Activated CD4-positive, alpha-beta T cell treated with anti-CD3 and anti-CD28 coated beads, Interleukin-2, amount 50 U/mL, for 1 hour (primary cell): ENCODE measurements at regions not wholly inside any gene's neighbourhood (a gene's known extent, or its start where the extent isn't known, plus 50 kb on each side); places are given as distances from the start of the nearest gene placed in this dataset.

ENCODE experiments used
- DNase-seq: peaks from one replicate; pipeline ENCODE4 v3.0.0-alpha.2; 2020

DNA sequence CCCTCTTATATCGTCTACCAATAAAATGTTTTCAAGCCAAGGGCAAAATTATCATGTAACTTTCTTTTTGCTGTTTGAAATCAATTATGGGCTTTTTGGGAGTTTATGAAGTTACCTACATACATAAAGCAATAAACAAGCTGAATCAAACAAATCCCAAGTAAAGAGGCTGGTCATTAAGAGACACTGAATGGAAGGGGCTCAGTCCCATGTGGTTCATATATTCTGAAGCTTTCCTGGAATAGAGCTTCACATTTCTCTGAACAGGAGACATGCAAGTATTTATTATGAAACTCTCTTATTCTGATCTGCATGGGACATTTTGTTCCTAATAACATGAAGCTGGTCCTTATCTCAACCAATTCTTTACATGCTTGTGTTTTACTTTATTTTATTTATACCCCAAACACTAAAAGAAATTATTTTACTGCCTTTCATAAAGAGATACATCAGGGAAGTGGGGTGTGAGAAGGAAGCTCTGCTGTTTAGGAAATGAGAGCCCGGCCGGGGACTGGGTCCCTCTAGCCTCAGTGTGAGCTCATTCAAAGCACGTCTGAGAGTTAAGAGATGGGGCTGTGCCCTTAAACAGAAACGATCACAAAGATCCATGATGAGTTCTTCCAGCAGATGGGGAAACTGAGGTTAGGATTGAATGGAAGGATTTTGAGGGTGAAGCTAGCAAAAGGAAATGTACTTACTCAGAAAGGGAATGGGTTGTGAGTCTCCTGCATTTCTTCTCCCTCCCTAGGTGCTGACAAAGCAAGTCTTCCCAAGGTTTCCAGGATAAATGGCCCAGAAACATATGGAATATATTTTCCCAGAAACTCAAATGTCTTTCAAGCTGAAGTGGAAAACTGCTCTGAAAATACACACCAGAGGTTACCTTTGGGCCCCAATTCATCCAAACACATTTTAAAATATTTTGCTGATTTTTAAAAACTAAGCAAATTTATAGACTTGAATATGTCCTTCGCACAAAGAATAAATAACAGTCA is 93.1 kb upstream of the LNX1 start:
- DNase-seq = no peak

DNA sequence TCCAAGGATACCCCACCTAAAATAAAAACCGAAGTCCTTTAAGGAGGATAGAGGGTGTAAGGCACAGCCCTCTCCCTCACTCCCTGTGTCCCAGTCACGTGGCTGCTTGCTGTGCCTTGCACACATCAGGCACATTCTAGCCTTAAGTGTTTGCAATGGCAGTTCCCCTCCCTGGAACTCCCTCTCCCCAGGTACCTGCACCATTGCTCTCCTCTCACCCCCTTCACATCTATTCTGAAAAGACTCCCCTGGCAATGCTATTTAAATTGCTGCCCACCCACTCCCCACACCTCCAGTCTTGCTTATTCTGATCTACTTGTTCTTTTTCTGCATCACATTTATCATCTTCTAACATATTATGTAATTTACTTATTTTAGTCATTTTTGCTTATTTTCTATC is 91.6 kb upstream of the LNX1 start:
- no peak for DNase-seq

DNA sequence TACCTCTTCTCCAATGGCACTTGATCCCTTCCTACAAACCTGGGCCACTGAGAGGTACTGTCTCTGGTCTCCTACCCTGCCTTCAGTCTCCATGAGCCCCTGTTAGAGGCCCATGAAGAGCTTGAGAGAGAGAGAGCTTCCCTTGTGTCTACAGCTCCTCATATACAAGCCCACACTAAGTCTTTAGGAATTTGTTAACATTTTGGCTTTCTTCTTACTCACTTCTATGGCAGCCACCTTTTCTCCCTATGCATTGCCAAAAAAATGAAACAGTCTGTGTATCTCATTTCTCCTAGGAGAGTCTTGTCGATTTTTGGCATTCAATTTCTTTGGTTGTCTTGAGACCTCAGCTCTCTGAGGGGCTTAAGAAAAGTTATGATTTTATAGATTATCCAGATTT is 90.9 kb upstream of the LNX1 start:
- DNase-seq = no peak

DNA sequence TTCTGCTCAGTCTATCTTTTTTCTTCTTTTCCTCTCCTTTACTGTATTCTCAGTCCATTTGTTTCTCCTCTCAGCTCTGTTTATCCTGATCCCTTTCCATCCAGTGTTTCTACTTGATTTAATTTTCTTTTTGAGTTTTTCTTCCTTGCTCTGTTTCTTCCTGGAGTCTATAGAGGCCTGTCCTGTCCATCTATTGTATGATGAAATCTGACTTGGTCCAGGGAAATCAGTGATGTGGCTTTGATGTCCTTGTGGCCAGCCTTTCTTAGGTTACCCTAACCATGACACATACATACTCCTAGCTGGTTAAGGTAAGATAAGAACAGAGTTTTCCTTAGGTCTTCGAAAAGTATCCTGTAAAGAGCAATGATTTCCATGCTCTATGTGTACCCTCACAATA is 89.3 kb upstream of the LNX1 start:
- no peak for DNase-seq

DNA sequence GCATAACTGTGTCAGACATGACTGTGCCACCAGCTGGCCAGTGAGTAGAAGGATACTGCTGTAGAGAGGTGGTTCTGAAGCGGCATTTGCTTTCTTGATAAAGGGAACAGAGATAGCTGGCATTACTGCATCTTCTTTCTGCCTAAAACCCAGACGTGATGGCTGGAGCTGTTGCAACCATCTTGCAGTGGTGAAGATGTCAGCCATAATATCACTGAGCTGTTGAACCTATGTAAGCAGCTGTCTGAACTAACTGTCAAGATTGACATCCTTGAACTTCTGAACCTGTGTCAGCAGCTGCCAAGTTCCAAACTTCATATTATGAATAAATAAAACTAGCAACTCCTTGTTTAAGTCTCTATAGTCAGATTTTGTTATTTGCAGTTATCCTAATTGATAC is 88.9 kb upstream of the LNX1 start:
- no peak for DNase-seq

DNA sequence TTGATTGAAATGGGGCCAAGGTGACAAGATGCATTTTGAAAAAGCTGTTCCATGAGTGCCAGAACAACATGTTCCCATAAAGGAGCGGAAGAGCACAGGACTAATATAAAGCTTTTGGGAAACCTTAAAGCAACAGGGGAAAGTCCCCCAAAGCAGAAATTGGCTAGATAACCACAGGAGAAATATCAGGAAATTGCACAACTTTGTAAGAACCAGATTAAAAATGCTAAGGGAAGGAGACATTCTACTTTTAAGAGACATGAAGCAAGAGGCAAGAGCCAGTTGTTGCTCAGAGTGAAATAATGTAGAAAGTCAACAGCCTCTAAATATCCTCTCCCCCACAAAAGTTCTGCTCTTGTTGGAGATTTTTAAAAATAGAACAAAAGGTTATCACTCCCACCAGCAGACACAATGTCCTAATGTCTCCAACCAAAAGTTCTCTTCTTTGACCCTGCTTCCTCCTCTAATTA is 85.2 kb upstream of the LNX1 start:
- DNase-seq = no peak

DNA sequence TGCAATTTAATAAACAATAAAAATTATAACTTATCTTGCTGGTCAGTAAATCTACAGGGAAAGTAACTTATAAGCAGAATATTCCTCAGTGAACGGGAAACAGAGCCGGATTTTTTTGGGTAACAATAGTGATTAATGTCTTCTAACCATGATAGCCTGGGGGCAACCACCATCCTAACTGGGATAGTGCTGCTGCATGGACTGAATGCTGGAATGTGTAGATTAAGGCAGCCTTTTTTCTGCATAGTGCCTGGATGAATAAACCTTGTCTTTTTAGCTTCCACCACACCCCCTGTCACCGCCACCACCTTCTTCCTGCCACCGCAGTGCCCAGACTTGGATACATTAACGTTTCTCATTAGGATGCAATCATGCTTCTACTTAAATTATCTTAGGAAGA is 83.6 kb upstream of the LNX1 start:
- no peak for DNase-seq

DNA sequence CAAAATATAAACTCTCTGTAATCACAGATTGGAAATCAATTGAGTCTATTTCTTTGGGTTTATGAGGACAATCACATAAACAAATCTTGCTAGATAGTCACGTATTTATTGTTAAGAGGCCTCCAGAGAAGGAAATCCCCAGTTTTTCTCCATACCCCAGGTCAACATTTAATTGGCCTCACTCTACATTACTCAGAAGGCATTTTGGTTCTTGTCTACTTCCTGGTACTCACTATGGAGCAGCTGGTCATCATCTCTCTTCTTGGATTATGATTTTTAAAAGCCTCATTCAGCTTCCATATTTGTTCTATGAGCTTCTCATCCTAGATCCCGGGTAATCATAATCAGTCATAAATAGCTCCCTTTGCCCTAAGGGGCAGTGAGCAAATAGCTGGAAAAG is 81.6 kb upstream of the LNX1 start:
- no peak for DNase-seq

DNA sequence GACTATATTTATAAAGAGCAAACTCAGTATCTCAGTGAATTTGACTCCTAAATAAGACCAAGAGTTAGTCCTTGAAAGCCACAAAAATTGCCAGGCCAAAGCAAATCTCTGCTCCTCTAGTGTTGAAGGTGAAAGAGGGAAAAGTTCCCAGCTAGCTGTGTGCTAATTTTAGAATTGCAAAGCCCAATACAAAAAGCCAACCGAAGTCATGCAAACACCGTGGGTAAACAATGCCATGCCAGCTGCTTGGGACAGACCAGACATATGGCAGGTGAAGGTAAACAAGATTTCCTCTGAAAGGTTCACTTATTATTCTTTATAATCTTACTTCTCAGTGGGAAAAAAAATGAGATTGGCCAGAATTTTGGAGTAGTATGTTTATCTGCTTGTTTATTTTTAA is 80.5 kb upstream of the LNX1 start:
- DNase-seq = no peak

DNA sequence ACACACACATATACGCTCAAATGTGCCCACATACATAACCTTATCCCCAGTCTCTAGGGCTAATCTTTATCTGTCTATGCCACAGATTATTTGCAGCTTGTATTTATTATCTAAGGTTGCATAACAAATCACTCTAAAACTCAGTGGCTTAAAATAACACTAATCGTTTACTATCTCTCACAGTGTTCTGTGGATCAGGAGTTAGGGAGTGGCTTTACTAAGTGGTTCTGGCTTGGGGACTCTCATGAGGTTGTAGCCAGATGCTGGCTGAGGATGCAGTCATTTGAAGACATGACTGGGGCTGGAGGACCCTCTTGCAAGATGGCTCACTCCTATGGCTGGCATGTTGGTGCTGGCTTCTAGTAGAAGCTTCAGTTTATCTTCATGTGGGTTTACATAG is 68.5 kb upstream of the LNX1 start:
- DNase-seq = no peak

DNA sequence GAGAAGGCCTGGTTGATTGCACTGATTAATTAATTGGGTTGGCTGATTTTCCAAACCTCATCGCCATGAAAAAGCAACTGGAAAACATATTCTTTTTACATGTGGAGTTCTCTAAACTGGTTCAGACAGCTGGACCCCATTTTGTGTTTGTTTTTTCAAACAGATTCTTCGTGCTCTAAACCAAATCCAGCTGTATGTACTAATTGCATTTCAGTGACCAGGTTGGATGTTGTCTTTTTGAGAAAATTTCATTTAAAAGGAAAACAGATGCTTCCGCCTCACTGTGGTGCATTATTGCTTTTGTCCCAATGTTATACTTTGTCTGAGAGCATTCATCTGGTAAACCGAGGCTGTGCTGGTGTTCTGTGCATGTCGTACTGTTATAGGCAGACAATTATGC is 67.8 kb upstream of the LNX1 start:
- DNase-seq = no peak

DNA sequence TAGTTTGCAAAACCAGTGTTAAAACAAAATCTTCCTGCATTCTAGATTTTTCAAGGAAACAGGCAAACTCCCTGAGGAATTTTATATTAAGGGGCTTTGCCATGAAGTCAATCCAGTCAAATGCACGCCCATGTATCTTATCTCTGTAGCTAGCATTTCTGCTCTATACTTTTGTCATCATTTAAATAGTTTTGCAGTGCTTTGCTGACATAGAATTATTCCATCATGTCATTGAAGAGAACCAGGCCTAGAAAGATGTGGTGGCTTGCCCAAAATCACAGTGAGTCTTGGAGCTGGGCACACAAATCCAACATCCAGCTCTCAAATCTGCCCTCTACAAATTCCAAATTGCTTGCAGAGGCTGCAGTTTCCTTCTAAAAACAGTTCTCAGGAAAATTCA is 66.7 kb upstream of the LNX1 start:
- no peak for DNase-seq

DNA sequence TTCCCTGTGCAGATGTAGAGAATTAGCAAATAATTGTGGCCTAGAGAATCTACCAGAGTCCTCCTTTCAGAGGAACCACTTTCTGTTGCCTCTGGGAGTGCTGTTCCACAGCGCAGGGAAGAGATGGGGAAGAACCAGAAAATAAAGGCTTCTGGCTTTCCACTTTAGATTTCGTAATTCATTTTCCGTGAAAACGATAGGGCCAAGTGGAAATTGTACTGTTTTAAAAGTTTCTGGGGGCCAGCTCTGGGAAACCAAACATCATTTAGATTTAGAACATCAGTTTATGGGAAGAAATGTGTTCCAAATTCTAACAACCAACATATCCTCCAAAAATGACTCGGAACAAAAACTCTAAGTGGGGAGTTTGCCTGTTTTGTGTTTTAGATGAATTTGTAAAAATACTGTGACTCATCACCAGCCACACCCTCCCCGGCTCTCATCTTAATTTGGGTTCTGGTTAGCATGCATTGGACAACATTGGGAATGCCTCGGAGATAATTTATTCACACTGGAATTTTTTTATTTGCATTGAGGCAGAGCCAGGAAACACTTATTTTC is 65.2 kb upstream of the LNX1 start:
- no peak for DNase-seq

DNA sequence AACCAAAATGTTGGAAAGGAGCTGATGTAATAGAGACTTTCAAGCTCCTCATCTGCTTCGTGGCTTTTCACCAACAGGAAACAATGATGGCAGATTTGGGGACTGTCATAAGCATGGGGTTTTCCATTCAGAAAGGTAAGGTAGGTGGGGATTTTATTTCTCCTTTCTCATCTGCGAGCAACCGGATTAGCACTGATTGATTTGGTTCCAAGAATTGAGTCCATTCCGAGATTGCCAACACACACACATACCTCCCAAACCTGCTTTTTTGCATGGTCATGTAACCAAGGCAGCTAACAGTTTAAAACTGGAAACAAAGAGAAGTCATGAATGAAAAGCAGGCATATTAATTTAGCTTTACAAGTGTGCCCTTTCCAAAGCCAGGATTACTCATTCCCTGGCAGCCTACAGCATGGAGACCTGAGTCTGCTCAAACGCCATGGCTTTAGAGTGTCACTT is 63.0 kb upstream of the LNX1 start:
- no peak for DNase-seq

DNA sequence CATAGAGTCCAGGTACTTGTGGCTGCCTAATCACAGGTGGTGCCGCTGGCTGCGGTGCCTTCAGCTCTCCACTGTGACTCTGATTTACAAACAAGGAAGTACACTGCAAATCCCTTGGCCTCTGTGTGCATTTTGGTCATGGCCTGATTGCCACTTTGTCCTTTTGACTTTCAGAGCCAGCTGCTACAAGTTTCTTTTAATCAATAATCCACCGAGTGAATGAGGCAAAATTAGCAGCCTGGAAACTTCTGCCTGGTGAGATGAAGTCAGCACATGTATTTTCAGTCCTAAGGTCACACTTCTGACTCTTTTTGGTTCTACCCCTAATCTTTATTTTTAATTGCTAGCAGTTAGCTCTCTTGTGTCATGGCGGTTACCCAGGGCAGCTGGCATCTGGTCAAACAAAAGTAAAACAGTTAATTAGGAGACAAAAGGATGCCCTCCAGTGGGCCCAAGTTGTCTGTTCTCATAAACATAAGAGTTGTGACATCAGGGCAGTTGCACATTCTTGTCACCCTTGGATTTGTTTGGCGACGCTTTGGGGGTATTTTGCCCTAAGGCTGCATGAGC is 62.3 kb upstream of the LNX1 start:
- DNase-seq = no peak

DNA sequence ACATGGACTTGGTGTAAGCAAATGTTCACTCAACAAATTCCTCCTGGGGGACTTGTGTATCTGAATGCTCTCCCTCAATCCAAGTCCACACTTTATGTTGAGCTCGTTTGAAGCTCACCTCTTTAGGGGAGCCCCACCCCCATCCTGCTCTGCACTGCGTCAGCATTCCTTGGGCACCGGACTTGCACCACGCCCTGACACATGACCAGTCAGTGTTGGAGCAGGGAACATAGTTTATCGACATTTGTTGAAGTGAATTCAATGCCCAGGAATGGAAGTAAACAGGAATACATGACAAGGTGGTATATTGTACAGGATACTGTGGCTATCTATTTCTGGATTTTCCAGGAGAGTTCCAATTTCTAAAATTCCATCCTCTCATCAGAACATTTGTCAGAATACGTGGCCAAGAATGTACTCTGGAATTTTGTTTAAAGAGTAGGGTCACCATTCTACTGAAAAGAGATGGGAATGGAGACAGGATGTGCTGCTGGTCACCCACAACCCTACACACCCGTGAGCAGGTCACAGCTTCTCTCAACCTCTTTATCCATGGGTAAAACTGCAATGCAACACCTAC is 60.0 kb upstream of the LNX1 start:
- no peak for DNase-seq

DNA sequence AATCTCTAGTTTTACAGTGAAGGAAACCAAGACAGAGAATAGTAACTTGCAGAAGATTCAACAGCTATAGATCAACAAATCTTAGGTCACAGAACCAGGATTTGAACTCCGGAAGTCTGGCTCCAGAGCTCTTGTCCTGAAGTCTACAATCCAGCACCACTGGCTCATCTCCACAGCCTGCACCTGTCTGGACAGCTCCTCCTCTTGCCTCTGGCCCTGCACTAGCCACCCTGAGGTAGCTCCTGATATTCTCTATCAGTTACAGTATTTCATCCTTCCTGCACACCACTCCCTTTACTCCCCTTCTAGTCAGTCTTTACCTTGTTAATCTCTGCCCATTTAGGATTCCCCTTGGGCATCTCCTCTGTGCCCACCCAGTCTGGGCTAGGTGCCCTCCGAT is 58.1 kb upstream of the LNX1 start:
- DNase-seq = no peak

DNA sequence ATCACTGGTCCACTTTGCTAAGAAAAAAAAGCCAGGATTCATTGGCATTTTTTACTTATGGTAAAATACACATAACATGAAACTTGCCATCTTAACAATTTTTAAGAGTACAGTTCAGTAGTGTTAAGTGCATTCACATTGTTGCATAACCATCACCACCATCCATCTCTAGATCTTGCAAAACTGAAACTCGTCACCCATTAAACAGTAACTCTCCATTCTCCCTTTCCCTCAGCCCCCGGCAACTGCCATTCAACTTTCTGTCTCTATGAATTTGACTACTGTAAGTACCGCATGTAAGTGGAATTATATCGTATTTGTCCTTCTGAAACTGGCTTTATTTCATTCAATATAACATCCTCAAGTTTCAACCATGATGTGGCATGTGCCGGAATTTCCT is 56.3 kb upstream of the LNX1 start:
- no peak for DNase-seq

DNA sequence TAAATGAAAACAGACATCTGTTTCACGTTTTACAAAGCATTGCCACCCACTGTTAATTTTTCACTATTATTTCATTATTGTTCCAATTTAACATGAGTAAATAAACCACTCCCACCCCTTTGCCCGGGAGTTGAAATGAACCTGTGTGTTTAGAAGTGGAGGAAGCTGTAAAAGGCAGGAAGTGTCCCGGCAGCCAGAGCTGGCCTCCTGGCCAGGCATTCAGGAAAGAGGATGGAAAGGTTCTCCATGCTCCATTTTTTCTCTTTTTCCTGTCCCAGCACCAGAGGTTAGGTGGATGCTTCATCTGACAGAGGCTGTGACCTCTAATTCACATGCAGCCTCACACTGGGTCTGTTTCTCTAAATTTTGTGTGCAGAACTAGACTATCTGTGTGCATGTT is 55.5 kb upstream of the LNX1 start:
- DNase-seq = no peak

DNA sequence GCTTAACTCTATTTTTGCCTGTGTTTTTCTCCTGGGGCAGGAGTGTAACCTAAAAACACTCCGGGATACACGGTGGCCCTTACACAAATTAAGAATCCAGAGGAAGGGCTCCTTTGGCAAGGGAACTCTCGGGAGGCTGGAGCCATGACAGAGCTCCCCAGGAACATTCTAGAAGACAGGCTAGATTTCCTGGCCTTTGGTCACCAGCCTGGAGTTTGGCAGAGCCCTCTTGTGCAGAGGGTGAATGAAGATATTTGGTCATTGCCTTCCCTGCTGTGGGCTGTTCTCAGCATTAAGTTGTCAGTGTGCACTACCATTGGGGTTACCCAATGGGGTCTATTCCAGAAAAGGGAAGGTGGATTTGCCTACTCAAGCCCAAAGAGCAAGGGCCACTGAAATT is 53.8 kb upstream of the LNX1 start:
- DNase-seq = no peak

DNA sequence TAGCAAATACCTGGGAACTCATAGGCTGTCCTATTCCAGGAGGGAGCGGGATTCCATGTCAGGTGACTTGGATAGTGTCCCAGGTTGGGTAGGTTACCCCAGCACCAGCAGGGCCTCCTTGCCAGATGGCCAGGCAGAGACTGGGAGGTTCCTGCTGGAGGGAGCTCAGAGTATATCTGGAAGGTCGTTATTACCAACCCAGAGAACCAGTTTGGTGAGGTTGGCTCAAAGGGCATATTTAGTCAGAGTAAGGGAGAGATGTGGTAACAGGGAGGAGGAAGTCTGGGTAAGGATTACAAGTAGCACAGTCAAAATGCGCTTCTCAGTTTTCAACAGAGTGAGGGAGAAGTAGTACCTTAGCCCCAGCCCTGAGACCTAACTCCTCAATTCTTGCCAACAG is 53.3 kb upstream of the LNX1 start:
- DNase-seq = no peak
